PC-9 (cell line): ENCODE measurements at regions not wholly inside any gene's neighbourhood (a gene's known extent, or its start where the extent isn't known, plus 50 kb on each side); places are given as distances from the start of the nearest gene placed in this dataset.

ENCODE experiments used
- BruUV-seq: library from RNA; stranded (reverse); fragments of 400-500 nt; replicated peaks from 2 replicates; lab custom pipeline; 2021; lab: Mats Ljungman, UMichigan
- CTCF ChIA-PET: fragments of 300-600 bp; sonication (Branson Sonifier 250); formaldehyde crosslinking; loops from one replicate; lab custom pipeline; 2022; ENCODE audit warnings: antibody characterized with exemption; lab: Charles Lee
- POLR2A ChIA-PET: fragments of 300-600 bp; sonication (Branson Sonifier 250); formaldehyde crosslinking; loops from one replicate; lab custom pipeline; 2022; ENCODE audit warnings: antibody characterized with exemption; ENCODE audit not compliant: unreplicated experiment; lab: Charles Lee
- DNase-seq, 2 experiments: peaks; one replicate each; pipeline versions ENCODE4 v3.0.0 to v3.0.0-alpha.2; 2015 to 2022; ENCODE audit warnings: mixed read lengths in 1 of 2
- H2AFZ ChIP-seq: fragments of 200-600 bp; sonication (generic); 2 replicates; pipeline ENCODE4 v1.8.1; 2017; ENCODE audit warnings: antibody characterized with exemption
- H3F3A ChIP-seq: fragments of 200-600 bp; sonication (generic); 2 replicates; pipeline ENCODE4 v1.8.1; 2017; ENCODE audit warnings: antibody characterized with exemption, mild to moderate bottlenecking, low read depth; ENCODE audit not compliant: insufficient read depth
- H3K27ac ChIP-seq: fragments of 200-600 bp; sonication (generic); 2 replicates; pipeline ENCODE4 v1.6.1; 2016; ENCODE audit warnings: mixed run types
- H3K27me3 ChIP-seq: fragments of 200-600 bp; sonication (generic); 2 replicates; pipeline ENCODE4 v1.6.1; 2016; ENCODE audit warnings: low read depth, mixed run types; ENCODE audit not compliant: insufficient read depth
- H3K36me3 ChIP-seq: fragments of 200-600 bp; sonication (generic); 2 replicates; pipeline ENCODE4 v1.6.1; 2016; ENCODE audit warnings: low read depth, mixed run types
- H3K4me1 ChIP-seq: fragments of 200-600 bp; sonication (generic); replicated peaks from 2 replicates; pipeline ENCODE4 v1.6.1; 2016; ENCODE audit warnings: mixed run types; ENCODE audit not compliant: insufficient read depth
- H3K4me2 ChIP-seq: fragments of 200-600 bp; sonication (generic); 2 replicates; pipeline ENCODE4 v1.6.1; 2017; ENCODE audit warnings: mixed run types
- H3K4me3 ChIP-seq: fragments of 200-600 bp; sonication (generic); 2 replicates; pipeline ENCODE4 v1.6.1; 2016; ENCODE audit warnings: mixed run types
- H3K79me2 ChIP-seq: fragments of 200-600 bp; sonication (generic); 2 replicates; pipeline ENCODE4 v1.6.1; 2017; ENCODE audit warnings: low read depth, mixed run types
- H3K9me2 ChIP-seq: fragments of 200-600 bp; sonication (generic); 2 replicates; pipeline ENCODE4 v1.8.1; 2017; ENCODE audit warnings: mild to moderate bottlenecking; ENCODE audit not compliant: insufficient read depth
- H3K9me3 ChIP-seq: fragments of 200-600 bp; sonication (generic); 2 replicates; pipeline ENCODE4 v1.8.1; 2016; ENCODE audit warnings: low read depth; ENCODE audit not compliant: insufficient read depth
- H4K20me1 ChIP-seq: fragments of 200-600 bp; sonication (generic); 2 replicates; pipeline ENCODE4 v1.8.1; 2017; ENCODE audit not compliant: insufficient read depth
- CTCF ChIP-seq: fragments of 200-600 bp; sonication (generic); conservative IDR thresholded peaks from 2 replicates; pipeline ENCODE4 v1.6.1; 2017; ENCODE audit warnings: mixed run types, antibody characterized with exemption, mild to moderate bottlenecking, moderate library complexity
- EZH2 ChIP-seq: fragments of 200-600 bp; sonication (generic); IDR thresholded peaks from 2 replicates; pipeline ENCODE4 v1.8.0; 2017; ENCODE audit warnings: antibody characterized with exemption, low read depth
- intact Hi-C: fragments of 100-400 bp; cut with micrococcal nuclease; formaldehyde crosslinking; loops from one replicate; pipeline ENCODE4 v1.10.0; 2022; ENCODE audit not compliant: unreplicated experiment

DNA sequence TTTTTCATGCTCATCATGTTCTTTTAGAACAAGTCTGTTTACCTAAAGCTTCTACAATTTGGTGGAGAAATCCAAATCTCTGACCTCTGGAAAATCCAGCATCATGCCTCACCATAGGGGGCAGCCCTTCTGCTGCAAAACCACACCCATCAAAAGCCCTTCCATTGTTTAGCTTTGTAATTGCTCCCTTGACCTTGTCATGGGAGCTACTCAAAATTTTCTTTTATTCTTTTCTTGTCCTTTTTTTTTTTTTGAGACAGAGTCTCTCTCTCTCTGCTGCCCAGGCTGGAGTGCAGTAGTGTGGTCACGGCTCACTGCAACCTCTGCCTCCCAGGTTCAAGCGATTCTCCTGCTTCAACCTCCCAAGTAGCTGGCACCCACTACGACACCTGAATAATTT is 234.4 kb downstream of the NEBL start:
- Histone ChIP-seq H4K20me1 (no peaks in the 10 kb centered on the region), H3K4me3 (no peak overlapping the region), H3K79me2 (no peaks in the 10 kb centered on the region), H3K27ac (no peak overlapping the region), H3K4me1 (no peaks in the 10 kb centered on the region), H3K9me2 (no peaks in the 10 kb centered on the region), H3F3A (no peaks in the 10 kb centered on the region), H3K27me3 (no peaks in the 10 kb centered on the region; the same call in 1 of the 2 replicates), H3K4me2 (no peak overlapping the region), H2AFZ (no peak overlapping the region), H3K9me3 (no peaks in the 10 kb centered on the region), H3K36me3 (no peaks in the 10 kb centered on the region)
- no peak for DNase-seq
- TF ChIP-seq CTCF = no peak
- TF ChIP-seq EZH2 = no peak
- ChIA-PET POLR2A (no interaction called here), CTCF (no interaction called here)
- intact Hi-C loops = no loop called here
- no TSS peak for BruUV-seq

DNA sequence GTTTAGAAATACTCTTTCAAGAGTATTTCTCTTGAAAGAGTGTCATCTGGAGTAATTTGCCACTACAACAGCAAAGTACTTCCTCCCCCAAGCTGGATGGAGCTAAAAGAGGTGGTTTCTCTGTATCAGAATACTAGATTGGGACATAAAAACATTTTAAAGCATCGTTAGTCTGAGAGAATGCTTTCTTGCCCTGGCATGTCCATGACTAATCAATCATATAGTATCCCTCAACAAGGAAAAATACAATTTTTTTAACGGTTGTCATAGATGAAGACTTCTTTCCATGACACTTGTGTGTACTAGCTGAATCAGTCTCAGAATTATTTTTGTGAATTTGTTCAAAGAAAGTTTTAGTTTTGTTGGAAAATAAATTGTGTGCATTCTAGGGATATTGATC is 237.9 kb downstream of the NEBL start:
- intact Hi-C loops = no loop called here
- H3K9me3 ChIP-seq = no peaks in the 10 kb centered on the region
- no peak overlapping the region for H3K4me2 ChIP-seq
- ChIA-PET CTCF (no interaction called here), POLR2A (no interaction called here)
- H3K36me3 ChIP-seq = no peaks in the 10 kb centered on the region
- TF ChIP-seq EZH2 (no peak), CTCF (no peak)
- no TSS peak for BruUV-seq
- H3K4me1 ChIP-seq = no peaks in the 10 kb centered on the region
- no peak overlapping the region for H2AFZ ChIP-seq
- H3K79me2 ChIP-seq = no peaks in the 10 kb centered on the region
- H3K27me3 ChIP-seq = no peaks in the 10 kb centered on the region
- H3K27ac ChIP-seq = no peak overlapping the region
- no peaks in the 10 kb centered on the region for H3F3A ChIP-seq
- DNase-seq = no peak
- no peak overlapping the region for H3K4me3 ChIP-seq
- no peaks in the 10 kb centered on the region for H3K9me2 ChIP-seq
- no peaks in the 10 kb centered on the region for H4K20me1 ChIP-seq

DNA sequence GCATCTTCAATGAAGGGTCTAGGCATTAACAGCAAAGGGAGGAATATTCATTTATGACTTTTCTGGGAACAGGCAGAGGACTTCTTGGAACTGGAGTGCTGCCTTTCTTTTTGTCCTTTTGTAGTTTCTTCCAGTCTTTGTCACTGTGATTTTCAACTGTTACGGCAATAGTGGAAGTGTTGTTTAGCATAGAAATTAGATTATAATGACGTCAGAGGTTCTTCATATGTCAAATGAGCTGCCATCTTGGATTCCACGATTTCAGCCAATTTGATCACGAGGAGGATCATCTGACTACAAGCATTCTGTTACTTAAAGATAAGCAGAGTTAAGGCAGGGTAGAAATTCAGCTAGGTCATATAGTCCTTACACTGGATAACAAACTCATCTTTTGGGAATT is 239.0 kb downstream of the NEBL start:
- no peaks in the 10 kb centered on the region for H4K20me1 ChIP-seq
- H3K4me2 ChIP-seq = no peak overlapping the region
- H3K36me3 ChIP-seq = no peaks in the 10 kb centered on the region
- BruUV-seq = no TSS peak
- ChIA-PET CTCF (no interaction called here), POLR2A (no interaction called here)
- H3K27ac ChIP-seq = no peak overlapping the region
- no peaks in the 10 kb centered on the region for H3K4me1 ChIP-seq
- no peaks in the 10 kb centered on the region for H3K79me2 ChIP-seq
- H3F3A ChIP-seq = no peaks in the 10 kb centered on the region
- H3K9me2 ChIP-seq = no peaks in the 10 kb centered on the region
- TF ChIP-seq EZH2 = no peak
- TF ChIP-seq CTCF = no peak
- H2AFZ ChIP-seq = no peak overlapping the region
- intact Hi-C loops = no loop called here
- no peak for DNase-seq
- H3K9me3 ChIP-seq = no peaks in the 10 kb centered on the region
- no peaks in the 10 kb centered on the region for H3K27me3 ChIP-seq
- no peak overlapping the region for H3K4me3 ChIP-seq
